ENCODE measurements at regions not wholly inside any gene's neighbourhood (a gene's known extent, or its start where the extent isn't known, plus 50 kb on each side); places are given as distances from the start of the nearest gene placed in this dataset.

- TF ChIP-seq, protein P1, sequence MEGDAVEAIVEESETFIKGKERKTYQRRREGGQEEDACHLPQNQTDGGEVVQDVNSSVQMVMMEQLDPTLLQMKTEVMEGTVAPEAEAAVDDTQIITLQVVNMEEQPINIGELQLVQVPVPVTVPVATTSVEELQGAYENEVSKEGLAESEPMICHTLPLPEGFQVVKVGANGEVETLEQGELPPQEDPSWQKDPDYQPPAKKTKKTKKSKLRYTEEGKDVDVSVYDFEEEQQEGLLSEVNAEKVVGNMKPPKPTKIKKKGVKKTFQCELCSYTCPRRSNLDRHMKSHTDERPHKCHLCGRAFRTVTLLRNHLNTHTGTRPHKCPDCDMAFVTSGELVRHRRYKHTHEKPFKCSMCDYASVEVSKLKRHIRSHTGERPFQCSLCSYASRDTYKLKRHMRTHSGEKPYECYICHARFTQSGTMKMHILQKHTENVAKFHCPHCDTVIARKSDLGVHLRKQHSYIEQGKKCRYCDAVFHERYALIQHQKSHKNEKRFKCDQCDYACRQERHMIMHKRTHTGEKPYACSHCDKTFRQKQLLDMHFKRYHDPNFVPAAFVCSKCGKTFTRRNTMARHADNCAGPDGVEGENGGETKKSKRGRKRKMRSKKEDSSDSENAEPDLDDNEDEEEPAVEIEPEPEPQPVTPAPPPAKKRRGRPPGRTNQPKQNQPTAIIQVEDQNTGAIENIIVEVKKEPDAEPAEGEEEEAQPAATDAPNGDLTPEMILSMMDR (IDR thresholded peaks at IDR 0.05; ENCODE audit: low read depth, low read length), result no peak
These were observed 546.5 kb downstream of the ZNF608 start for GRCh38 chr5:124199893-124200292.

DNA sequence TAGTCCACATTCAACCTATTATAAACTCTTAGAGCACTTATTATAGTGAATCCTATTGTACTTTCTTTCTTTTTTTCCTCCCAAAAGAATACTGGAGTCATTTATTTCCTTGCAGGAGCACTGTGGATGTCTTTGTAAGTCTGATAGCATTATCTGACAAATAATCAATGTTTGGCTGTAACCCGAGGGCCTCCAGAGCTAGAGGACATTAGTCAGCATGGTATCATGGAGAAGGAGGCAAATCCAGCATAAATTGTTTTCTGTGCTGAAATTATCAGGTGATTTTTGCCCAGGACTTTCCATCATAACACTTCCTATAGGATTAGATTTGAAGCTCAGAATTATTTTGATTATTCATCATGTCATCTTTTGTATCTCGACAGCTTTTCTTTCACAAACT is 551.0 kb downstream of the ZNF608 start:
- TF ChIP-seq, protein P1 (IDR thresholded peaks at IDR 0.05; ENCODE audit: low read depth, low read length), result no peak
- H3K4me3 ChIP-seq (ENCODE audit: low read depth, low read length), result no peak overlapping the region

More at GRCh38 chr5:124199893-124200292, 546.5 kb downstream of the ZNF608 start:
- no peak overlapping the region for H3K4me3 ChIP-seq (ENCODE audit: low read depth, low read length)

- H3K4me3 ChIP-seq (ENCODE audit: low read depth, low read length), result no peak overlapping the region
- TF ChIP-seq, protein P1 (IDR thresholded peaks at IDR 0.05; ENCODE audit: low read depth, low read length), result no peak
These were observed 552.2 kb downstream of the ZNF608 start for GRCh38 chr5:124194282-124194681.

GRCh38 chr5:124193371-124193789 is 553.1 kb downstream of the ZNF608 start:
- TF ChIP-seq, protein P1 (IDR thresholded peaks at IDR 0.05; ENCODE audit: low read depth, low read length), result no peak
- no peak overlapping the region for H3K4me3 ChIP-seq (ENCODE audit: low read depth, low read length)

DNA sequence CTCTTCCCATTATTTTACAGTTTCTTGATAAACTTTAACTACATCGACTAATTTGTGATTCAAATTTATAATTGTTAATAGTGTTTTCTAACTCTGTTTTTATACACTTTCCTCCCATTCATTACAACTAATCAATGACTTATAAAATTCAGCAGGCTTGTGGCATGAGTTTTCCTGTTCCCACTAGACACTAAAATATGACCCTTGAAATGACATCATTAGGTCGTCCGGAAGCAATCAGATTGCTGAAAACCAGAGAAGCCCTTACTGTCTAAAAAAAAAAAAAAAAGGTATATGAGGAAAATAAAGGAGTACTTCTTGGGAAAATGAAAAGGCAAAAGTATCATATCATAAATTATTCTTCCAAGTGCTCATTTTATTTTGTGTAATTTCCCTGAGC is 553.7 kb downstream of the ZNF608 start:
- TF ChIP-seq, protein P1 (IDR thresholded peaks at IDR 0.05; ENCODE audit: low read depth, low read length), result no peak
- H3K4me3 ChIP-seq (ENCODE audit: low read depth, low read length), result no peak overlapping the region

- TF ChIP-seq, protein P1 (IDR thresholded peaks at IDR 0.05; ENCODE audit: low read depth, low read length), result no peak
- no peak overlapping the region for H3K4me3 ChIP-seq (ENCODE audit: low read depth, low read length)
These were observed 560.7 kb downstream of the ZNF608 start for GRCh38 chr5:124185716-124186115.

- no peak overlapping the region for H3K4me3 ChIP-seq (ENCODE audit: low read depth, low read length)
- TF ChIP-seq, protein P1 (IDR thresholded peaks at IDR 0.05; ENCODE audit: low read depth, low read length), result no peak
These were observed 564.3 kb downstream of the ZNF608 start for GRCh38 chr5:124182133-124182532.

All from WI38 (cell line).